WTC11 (cell line): ENCODE measurements at regions not wholly inside any gene's neighbourhood (a gene's known extent, or its start where the extent isn't known, plus 50 kb on each side); places are given as distances from the start of the nearest gene placed in this dataset.
"Not testable (repeated sequence)": the region's sequence is repeated elsewhere in the genome, so short reads cannot be mapped to it uniquely, and the experiment has no call there.

Experiments
- ATAC-seq: fragments of 200-7000 bp; cut with Tn5 transposase; 2 replicates; pipeline ENCODE4 v1.10.0; 2021; ENCODE audit warnings: mild to moderate bottlenecking, moderate library complexity
- CTCF ChIA-PET: fragments of 300-600 bp; sonication (Branson Sonifier 250); formaldehyde crosslinking; loops from one replicate; lab custom pipeline; 2021; ENCODE audit warnings: antibody characterized with exemption; lab: Charles Lee
- POLR2A ChIA-PET: fragments of 350-600 bp; sonication (Branson Sonifier 250); formaldehyde crosslinking; loops from one replicate; lab custom pipeline; 2021; ENCODE audit warnings: antibody characterized with exemption; lab: Charles Lee
- DNase-seq: peaks from one replicate; pipeline ENCODE4 v3.0.0; 2021; ENCODE audit warnings: low spot score
- H3K27ac Mint-ChIP-seq: 2 replicates; pipeline ENCODE4 v1.8.0; 2021; ENCODE audit warnings: mixed read lengths
- H3K27me3 Mint-ChIP-seq: 2 replicates; pipeline ENCODE4 v1.8.0; 2021; ENCODE audit warnings: low read depth, mild to moderate bottlenecking, moderate library complexity, mixed read lengths
- H3K36me3 Mint-ChIP-seq: 2 replicates; pipeline ENCODE4 v1.8.0; 2021; ENCODE audit warnings: mixed read lengths
- H3K4me1 Mint-ChIP-seq: 2 replicates; pipeline ENCODE4 v1.8.0; 2022; ENCODE audit warnings: mixed read lengths
- H3K4me3 Mint-ChIP-seq: 2 replicates; pipeline ENCODE4 v1.8.0; 2021; ENCODE audit warnings: mild to moderate bottlenecking, moderate library complexity, mixed read lengths
- H3K9me3 Mint-ChIP-seq: 2 replicates; pipeline ENCODE4 v1.8.0; 2021; ENCODE audit warnings: mixed read lengths
- CREM ChIP-seq: sonication (generic); formaldehyde crosslinking; IDR thresholded peaks from 2 replicates; pipeline ENCODE4 v1.8.1; 2022; ENCODE audit warnings: mild to moderate bottlenecking, missing genetic modification reagents, moderate library complexity
- EMX1 ChIP-seq: fragments of 250-450 bp; sonication (Bioruptor Pico); IDR thresholded peaks from 2 replicates; pipeline ENCODE4 v1.8.0; 2021; ENCODE audit warnings: mild to moderate bottlenecking
- FOXK1 ChIP-seq: sonication (generic); formaldehyde crosslinking; IDR thresholded peaks from 2 replicates; pipeline ENCODE4 v1.8.0; 2022; ENCODE audit warnings: mild to moderate bottlenecking, moderate library complexity, missing genetic modification reagents
- JUN ChIP-seq: sonication (generic); formaldehyde crosslinking; IDR thresholded peaks from 2 replicates; pipeline ENCODE4 v1.8.0; 2023; ENCODE audit warnings: mild to moderate bottlenecking, missing genetic modification reagents
- MXD4 ChIP-seq: fragments of 250-450 bp; sonication (Bioruptor Pico); IDR thresholded peaks from 2 replicates; pipeline ENCODE4 v1.8.0; 2021; ENCODE audit warnings: mild to moderate bottlenecking, moderate library complexity, borderline replicate concordance
- MYBL2 ChIP-seq: sonication (generic); formaldehyde crosslinking; IDR thresholded peaks from 2 replicates; pipeline ENCODE4 v1.8.1; 2023; ENCODE audit warnings: mild to moderate bottlenecking, moderate library complexity, missing genetic modification reagents
- RELA ChIP-seq: sonication (generic); formaldehyde crosslinking; IDR thresholded peaks from 2 replicates; pipeline ENCODE4 v1.8.1; 2022; ENCODE audit warnings: missing genetic modification reagents, mild to moderate bottlenecking, borderline replicate concordance
- TCF7 ChIP-seq: sonication (generic); formaldehyde crosslinking; IDR thresholded peaks from 2 replicates; pipeline ENCODE4 v1.8.0; 2022; ENCODE audit warnings: mild to moderate bottlenecking, low read depth, missing genetic modification reagents, moderate library complexity
- ZNF121 ChIP-seq: sonication (generic); formaldehyde crosslinking; IDR thresholded peaks from 2 replicates; pipeline ENCODE4 v1.8.0; 2023; ENCODE audit warnings: missing genetic modification reagents
- ZNF138 ChIP-seq: sonication (generic); formaldehyde crosslinking; conservative IDR thresholded peaks from 2 replicates; pipeline ENCODE4 v1.8.1; 2022; ENCODE audit warnings: mild to moderate bottlenecking, moderate library complexity, missing genetic modification reagents
- ZNF263 ChIP-seq: sonication (generic); formaldehyde crosslinking; IDR thresholded peaks from 2 replicates; pipeline ENCODE4 v1.8.1; 2022; ENCODE audit warnings: low read depth, mild to moderate bottlenecking, moderate library complexity, missing genetic modification reagents
- ZNF416 ChIP-seq: fragments of 250-450 bp; sonication (Bioruptor Pico); IDR thresholded peaks from 2 replicates; pipeline ENCODE4 v1.9.0; 2021; ENCODE audit warnings: mild to moderate bottlenecking, inconsistent platforms
- ZNF425 ChIP-seq: fragments of 250-450 bp; sonication (Bioruptor Pico); conservative IDR thresholded peaks from 2 replicates; pipeline ENCODE4 v1.9.0; 2021; ENCODE audit warnings: mild to moderate bottlenecking
- ZNF532 ChIP-seq: fragments of 250-450 bp; sonication (Bioruptor Pico); IDR thresholded peaks from 2 replicates; pipeline ENCODE4 v1.9.0; 2021; ENCODE audit warnings: mild to moderate bottlenecking, borderline replicate concordance
- TF ChIP-seq, protein P1 (sequence below): sonication (generic); formaldehyde crosslinking; IDR thresholded peaks from 2 replicates; pipeline ENCODE4 v1.8.1; 2023; ENCODE audit warnings: mild to moderate bottlenecking, missing genetic modification reagents
- TF ChIP-seq, protein P2 (sequence below): fragments of 250-450 bp; sonication (Bioruptor Pico); IDR thresholded peaks from 2 replicates; pipeline ENCODE4 v2.1.2; 2022; ENCODE audit warnings: mild to moderate bottlenecking, moderate library complexity

- TF ChIP-seq ZNF416 (CRISPR knock-in tag), result no peak
- Mint-ChIP-seq H3K27ac (no peak overlapping the region), H3K4me3 (no peak overlapping the region), H3K4me1 (no peaks in the 10 kb centered on the region), H3K9me3 (peaks cover 12% of the 10 kb centered on the region), H3K36me3 (no peaks in the 10 kb centered on the region; the same call in 1 of the 2 replicates), H3K27me3 (no peaks in the 10 kb centered on the region)
- ChIA-PET CTCF (interaction anchor here (0.6 kb wide), 2 partner anchors 162 to 295 kb away, joined by 3 to 4 read pairs; no protein-coding TSS in a partner anchor), POLR2A (no interaction called here)
- peak; percentile 41 for DNase-seq
- ATAC-seq, result peak; percentile 73
Observed at GRCh38 chr9:111740739-111741138, 54.0 kb downstream of the SHOC1 start.

DNA sequence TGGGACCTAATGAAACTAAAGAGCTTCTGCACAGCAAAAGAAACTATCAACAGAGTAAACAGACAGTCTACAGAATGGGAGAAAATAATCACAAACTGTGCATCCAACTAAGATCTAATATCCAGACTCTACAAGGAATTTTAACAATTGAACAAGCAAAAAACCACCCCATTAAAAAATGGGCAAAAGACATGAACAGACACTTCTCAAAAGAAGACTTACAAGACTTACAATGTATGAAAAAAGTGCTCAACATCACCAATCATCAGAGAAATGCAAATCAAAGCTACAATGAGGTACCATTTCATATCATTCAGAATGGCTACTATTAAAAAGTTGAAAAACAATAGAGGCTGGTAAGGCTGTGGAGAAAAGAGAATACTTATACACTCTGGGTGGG, 58.0 kb downstream of the SHOC1 start:
- no peak for TF ChIP-seq ZNF138 (CRISPR knock-in tag)
- no peak for TF ChIP-seq ZNF263 (CRISPR knock-in tag)
- no peak for TF ChIP-seq ZNF121 (CRISPR knock-in tag)
- TF ChIP-seq, protein P1, sequence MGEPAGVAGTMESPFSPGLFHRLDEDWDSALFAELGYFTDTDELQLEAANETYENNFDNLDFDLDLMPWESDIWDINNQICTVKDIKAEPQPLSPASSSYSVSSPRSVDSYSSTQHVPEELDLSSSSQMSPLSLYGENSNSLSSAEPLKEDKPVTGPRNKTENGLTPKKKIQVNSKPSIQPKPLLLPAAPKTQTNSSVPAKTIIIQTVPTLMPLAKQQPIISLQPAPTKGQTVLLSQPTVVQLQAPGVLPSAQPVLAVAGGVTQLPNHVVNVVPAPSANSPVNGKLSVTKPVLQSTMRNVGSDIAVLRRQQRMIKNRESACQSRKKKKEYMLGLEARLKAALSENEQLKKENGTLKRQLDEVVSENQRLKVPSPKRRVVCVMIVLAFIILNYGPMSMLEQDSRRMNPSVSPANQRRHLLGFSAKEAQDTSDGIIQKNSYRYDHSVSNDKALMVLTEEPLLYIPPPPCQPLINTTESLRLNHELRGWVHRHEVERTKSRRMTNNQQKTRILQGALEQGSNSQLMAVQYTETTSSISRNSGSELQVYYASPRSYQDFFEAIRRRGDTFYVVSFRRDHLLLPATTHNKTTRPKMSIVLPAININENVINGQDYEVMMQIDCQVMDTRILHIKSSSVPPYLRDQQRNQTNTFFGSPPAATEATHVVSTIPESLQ (CRISPR knock-in tag), result no peak
- no peak for TF ChIP-seq MYBL2 (CRISPR knock-in tag)
- no peak for TF ChIP-seq JUN (CRISPR knock-in tag)
- TF ChIP-seq FOXK1 (CRISPR knock-in tag), result no peak
- TF ChIP-seq MXD4 (CRISPR knock-in tag), result no peak
- no peak for TF ChIP-seq RELA (CRISPR knock-in tag)
- no peak for TF ChIP-seq EMX1 (CRISPR knock-in tag)
- no peak for TF ChIP-seq ZNF425 (CRISPR knock-in tag)
- TF ChIP-seq, protein P2, sequence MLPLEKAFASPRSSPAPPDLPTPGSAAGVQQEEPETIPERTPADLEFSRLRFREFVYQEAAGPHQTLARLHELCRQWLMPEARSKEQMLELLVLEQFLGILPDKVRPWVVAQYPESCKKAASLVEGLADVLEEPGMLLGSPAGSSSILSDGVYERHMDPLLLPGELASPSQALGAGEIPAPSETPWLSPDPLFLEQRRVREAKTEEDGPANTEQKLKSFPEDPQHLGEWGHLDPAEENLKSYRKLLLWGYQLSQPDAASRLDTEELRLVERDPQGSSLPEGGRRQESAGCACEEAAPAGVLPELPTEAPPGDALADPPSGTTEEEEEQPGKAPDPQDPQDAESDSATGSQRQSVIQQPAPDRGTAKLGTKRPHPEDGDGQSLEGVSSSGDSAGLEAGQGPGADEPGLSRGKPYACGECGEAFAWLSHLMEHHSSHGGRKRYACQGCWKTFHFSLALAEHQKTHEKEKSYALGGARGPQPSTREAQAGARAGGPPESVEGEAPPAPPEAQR (CRISPR knock-in tag), result no peak
- no peak for TF ChIP-seq TCF7 (CRISPR knock-in tag)
- TF ChIP-seq CREM (CRISPR knock-in tag), result no peak
- TF ChIP-seq ZNF532, result no peak

GRCh38 chr9:111735344-111735743, 59.4 kb downstream of the SHOC1 start:
- H3K4me1 Mint-ChIP-seq, DNase-seq, H3K4me3 Mint-ChIP-seq, ATAC-seq, H3K27me3 Mint-ChIP-seq, H3K36me3 Mint-ChIP-seq, H3K27ac Mint-ChIP-seq, CTCF ChIA-PET, POLR2A ChIA-PET: not testable (repeated sequence)
- H3K9me3 Mint-ChIP-seq, result peaks cover 33% of the 10 kb centered on the region

More for the DNA sequence above, 58.0 kb downstream of the SHOC1 start:
- ChIA-PET POLR2A (no interaction called here), CTCF (no interaction called here)
- Mint-ChIP-seq H3K36me3 (no peaks in the 10 kb centered on the region; the same call in 1 of the 2 replicates), H3K27me3 (no peaks in the 10 kb centered on the region), H3K9me3 (peaks cover 22% of the 10 kb centered on the region), H3K4me1 (no peaks in the 10 kb centered on the region), H3K4me3 (no peak overlapping the region), H3K27ac (no peak overlapping the region)
- DNase-seq, result no peak
- ATAC-seq, result no peak
